ENCODE measurements at regions not wholly inside any gene's neighbourhood (a gene's known extent, or its start where the extent isn't known, plus 50 kb on each side); places are given as distances from the start of the nearest gene placed in this dataset.

- H3K4me1 ChIP-seq, result no peaks in the 10 kb centered on the region
- no peaks in the 10 kb centered on the region for H3K9me3 ChIP-seq
- intact Hi-C loops (cut with DNase I; ENCODE audit: low total_unique reads), result no loop called here
- no peak overlapping the region for H3K27ac ChIP-seq
- peaks cover 0 to 26% of the 10 kb centered on the region in 2 donors for H3K27me3 ChIP-seq
- no peak for DNase-seq
- H3K4me3 ChIP-seq, result no peak overlapping the region
- no peak for TF ChIP-seq CTCF (IDR thresholded peaks at IDR 0.05)
- H3K36me3 ChIP-seq, result no peaks in the 10 kb centered on the region
Measured at GRCh38 chr3:127487196-127487595, 103.3 kb downstream of the TPRA1 start.

GRCh38 chr3:127486321-127486944, 104.1 kb downstream of the TPRA1 start:
- Histone ChIP-seq H3K9me3 (no peaks in the 10 kb centered on the region), H3K4me3 (no peak overlapping the region), H3K27me3 (peaks cover 0 to 26% of the 10 kb centered on the region in 2 donors), H3K4me1 (no peaks in the 10 kb centered on the region), H3K36me3 (no peaks in the 10 kb centered on the region), H3K27ac (no peak overlapping the region)
- DNase-seq, result no peak
- no peak for TF ChIP-seq CTCF (IDR thresholded peaks at IDR 0.05)
- intact Hi-C loops (cut with DNase I; ENCODE audit: low total_unique reads), result no loop called here

- Histone ChIP-seq H3K27me3 (peaks cover 0 to 26% of the 10 kb centered on the region in 2 donors), H3K4me3 (no peak overlapping the region), H3K36me3 (no peaks in the 10 kb centered on the region), H3K27ac (no peak overlapping the region), H3K9me3 (no peaks in the 10 kb centered on the region), H3K4me1 (no peaks in the 10 kb centered on the region)
- intact Hi-C loops (cut with DNase I; ENCODE audit: low total_unique reads), result no loop called here
- no peak for TF ChIP-seq CTCF (IDR thresholded peaks at IDR 0.05)
- DNase-seq, result peak in 1 of 2 donors; percentile 6
Measured at GRCh38 chr3:127485396-127486170, 105.0 kb downstream of the TPRA1 start.

GRCh38 chr3:127484601-127485388, 105.7 kb downstream of the TPRA1 start:
- H3K27me3 ChIP-seq, result peaks cover 0 to 26% of the 10 kb centered on the region in 2 donors
- intact Hi-C loops (cut with DNase I; ENCODE audit: low total_unique reads), result no loop called here
- H3K9me3 ChIP-seq, result no peaks in the 10 kb centered on the region
- no peak for TF ChIP-seq CTCF (IDR thresholded peaks at IDR 0.05)
- peak; percentile 5 to 25 for DNase-seq
- no peak overlapping the region for H3K27ac ChIP-seq
- H3K36me3 ChIP-seq, result no peaks in the 10 kb centered on the region
- no peaks in the 10 kb centered on the region for H3K4me1 ChIP-seq
- H3K4me3 ChIP-seq, result no peak overlapping the region

- Histone ChIP-seq H3K4me1 (no peaks in the 10 kb centered on the region), H3K4me3 (no peak overlapping the region), H3K27me3 (peaks cover 0 to 20% of the 10 kb centered on the region in 2 donors), H3K9me3 (no peaks in the 10 kb centered on the region), H3K27ac (no peak overlapping the region), H3K36me3 (no peaks in the 10 kb centered on the region)
- intact Hi-C loops (cut with DNase I; ENCODE audit: low total_unique reads), result no loop called here
- TF ChIP-seq CTCF (IDR thresholded peaks at IDR 0.05), result no peak
- DNase-seq, result peak; percentile 10 to 42
Measured at GRCh38 chr3:127483902-127484591, 106.5 kb downstream of the TPRA1 start.
